ENCODE measurements at regions not wholly inside any gene's neighbourhood (a gene's known extent, or its start where the extent isn't known, plus 50 kb on each side); places are given as distances from the start of the nearest gene placed in this dataset.

DNA sequence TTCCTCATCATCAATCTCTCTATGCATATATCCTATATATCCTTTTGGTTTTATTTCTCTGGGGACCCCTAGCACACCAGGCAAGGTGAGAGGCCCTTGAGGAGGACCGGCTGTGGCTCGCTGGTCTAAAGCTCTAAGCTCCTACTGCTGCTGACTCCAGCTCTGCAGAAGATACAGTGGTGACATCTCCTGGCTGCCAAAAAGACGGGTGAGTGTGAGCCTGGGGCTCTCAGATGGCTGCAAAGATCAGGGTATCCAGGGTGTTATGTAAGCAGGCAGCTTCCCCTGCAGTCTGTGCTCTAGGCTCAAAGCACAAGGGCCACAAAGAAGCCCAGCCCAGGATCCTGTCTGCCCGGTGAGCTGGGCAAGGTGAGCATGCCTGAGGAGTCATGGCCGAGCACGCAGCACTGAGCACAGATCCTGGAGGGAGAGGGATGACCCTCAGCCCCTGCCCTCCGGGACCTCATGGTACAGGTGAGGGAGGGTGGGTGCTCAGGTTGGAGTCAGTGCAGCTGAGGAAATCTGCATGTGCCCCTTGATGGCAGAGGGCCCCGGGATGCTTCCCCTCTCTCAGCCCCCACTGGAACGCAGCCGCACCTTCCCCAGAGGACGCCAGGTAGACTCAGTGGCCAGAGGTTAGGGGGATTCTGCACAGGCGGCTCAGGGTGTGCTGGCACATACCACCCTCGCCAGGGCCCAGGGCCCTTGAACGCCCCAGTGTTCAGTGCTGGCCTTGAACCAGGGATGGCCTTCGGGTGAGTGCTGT lies 95.4 kb upstream of the INSIG1 start:
- no peaks in the 10 kb centered on the region for H3K27me3 ChIP-seq (ENCODE audit: control insufficient read depth in 2 of 2, insufficient read depth in 2 of 2, low read length in 2 of 2)
- DNase-seq (ENCODE audit: low read depth, low spot score) (no peak), FAIRE-seq (no peak)
- TF ChIP-seq GATA2 (IDR thresholded peaks at IDR 0.05; ENCODE audit: insufficient read depth, insufficient read length, low read depth, low read length) (no peak), POLR2A (IDR thresholded peaks at IDR 0.05; ENCODE audit: low read depth, low read length) (no peak)
- no peak overlapping the region for H3K4me3 ChIP-seq (replicated peaks in 1 of 3; ENCODE audit: insufficient read depth in 1 of 3, low read depth in 1 of 3, low read length in 3 of 3)
- H3K4me1 ChIP-seq (ENCODE audit: control insufficient read depth, extremely low read depth, insufficient read depth, low read length), result peaks cover 16% of the 10 kb centered on the region
- no peaks in the 10 kb centered on the region for H3K9me1 ChIP-seq (replicated peaks; ENCODE audit: control insufficient read depth, extremely low read depth, insufficient read depth, low read length)
- intact Hi-C loops (cut with micrococcal nuclease), result loop anchor here (10.0 kb wide), 1 partner anchor 603 kb away; no protein-coding TSS in a partner anchor
- ChIA-PET POLR2A (no interaction called here), CTCF (interaction anchor here (1.3 kb wide), 1 partner anchor 143 kb away, joined by 4 read pairs; no protein-coding TSS in a partner anchor)
- no peaks in the 10 kb centered on the region for H3K79me2 ChIP-seq (ENCODE audit: control insufficient read depth, insufficient read depth, low read length)
- H2AFZ ChIP-seq (ENCODE audit: low read depth, low read length), result no peak overlapping the region
- no peaks in the 10 kb centered on the region for H3K36me3 ChIP-seq (ENCODE audit: control insufficient read depth in 2 of 2, extremely low read depth in 1 of 2, insufficient read depth in 2 of 2, low read length in 2 of 2)
- H3K9ac ChIP-seq (replicated peaks; ENCODE audit: extremely low read depth, insufficient read depth, low read length), result no peak overlapping the region
- no peaks in the 10 kb centered on the region for H3K9me3 ChIP-seq (replicated peaks; ENCODE audit: control insufficient read depth, insufficient read depth, low read length)
- no peaks in the 10 kb centered on the region for H4K20me1 ChIP-seq (replicated peaks; ENCODE audit: control insufficient read depth, extremely low read depth, insufficient read depth, low read length)
- BruUV-seq (replicated peaks), result no TSS peak
- dilution Hi-C loops (cut with MboI; ENCODE audit: extremely low pct_ligation_motif_present, low sequenced_read_pairs), result no loop called here
- no peak overlapping the region for H3K4me2 ChIP-seq (ENCODE audit: insufficient read depth, low read length)
- H3K27ac ChIP-seq (ENCODE audit: insufficient read depth, low read depth, low read length), result no peak overlapping the region

GRCh38 chr7:155203059-155203881 lies 94.4 kb upstream of the INSIG1 start:
- no peaks in the 10 kb centered on the region for H3K9me1 ChIP-seq (replicated peaks; ENCODE audit: control insufficient read depth, extremely low read depth, insufficient read depth, low read length)
- TF ChIP-seq MYC (IDR thresholded peaks at IDR 0.05; ENCODE audit: low read depth, low read length), result no peak
- TF ChIP-seq POLR2AphosphoS5 (IDR thresholded peaks at IDR 0.05; ENCODE audit: insufficient read depth, low read depth, low read length), result no peak
- no peak for TF ChIP-seq GATA2 (IDR thresholded peaks at IDR 0.05; ENCODE audit: insufficient read depth, insufficient read length, low read depth, low read length)
- TF ChIP-seq JUN (IDR thresholded peaks at IDR 0.05; ENCODE audit: borderline replicate concordance, insufficient read depth, insufficient read length, low read depth), result no peak
- no peak for TF ChIP-seq EZH2 (IDR thresholded peaks at IDR 0.05; ENCODE audit: borderline replicate concordance, low read depth, low read length, severe bottlenecking)
- no peak for TF ChIP-seq MAX (IDR thresholded peaks at IDR 0.05; ENCODE audit: insufficient read depth, insufficient read length)
- no peak for TF ChIP-seq POLR2A (IDR thresholded peaks at IDR 0.05; ENCODE audit: low read depth, low read length)
- TF ChIP-seq, protein P1, sequence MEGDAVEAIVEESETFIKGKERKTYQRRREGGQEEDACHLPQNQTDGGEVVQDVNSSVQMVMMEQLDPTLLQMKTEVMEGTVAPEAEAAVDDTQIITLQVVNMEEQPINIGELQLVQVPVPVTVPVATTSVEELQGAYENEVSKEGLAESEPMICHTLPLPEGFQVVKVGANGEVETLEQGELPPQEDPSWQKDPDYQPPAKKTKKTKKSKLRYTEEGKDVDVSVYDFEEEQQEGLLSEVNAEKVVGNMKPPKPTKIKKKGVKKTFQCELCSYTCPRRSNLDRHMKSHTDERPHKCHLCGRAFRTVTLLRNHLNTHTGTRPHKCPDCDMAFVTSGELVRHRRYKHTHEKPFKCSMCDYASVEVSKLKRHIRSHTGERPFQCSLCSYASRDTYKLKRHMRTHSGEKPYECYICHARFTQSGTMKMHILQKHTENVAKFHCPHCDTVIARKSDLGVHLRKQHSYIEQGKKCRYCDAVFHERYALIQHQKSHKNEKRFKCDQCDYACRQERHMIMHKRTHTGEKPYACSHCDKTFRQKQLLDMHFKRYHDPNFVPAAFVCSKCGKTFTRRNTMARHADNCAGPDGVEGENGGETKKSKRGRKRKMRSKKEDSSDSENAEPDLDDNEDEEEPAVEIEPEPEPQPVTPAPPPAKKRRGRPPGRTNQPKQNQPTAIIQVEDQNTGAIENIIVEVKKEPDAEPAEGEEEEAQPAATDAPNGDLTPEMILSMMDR (IDR thresholded peaks at IDR 0.05; ENCODE audit: extremely low read depth in 1 of 2, insufficient read depth in 1 of 2, low read depth in 1 of 2, low read length in 2 of 2), result no peak
- no peak for TF ChIP-seq FOS (IDR thresholded peaks at IDR 0.05; ENCODE audit: borderline replicate concordance, insufficient read depth, low read length)
- H3K9me3 ChIP-seq (replicated peaks; ENCODE audit: control insufficient read depth, insufficient read depth, low read length), result no peaks in the 10 kb centered on the region
- peaks cover 18% of the 10 kb centered on the region for H3K4me1 ChIP-seq (ENCODE audit: control insufficient read depth, extremely low read depth, insufficient read depth, low read length)
- no peaks in the 10 kb centered on the region for H4K20me1 ChIP-seq (replicated peaks; ENCODE audit: control insufficient read depth, extremely low read depth, insufficient read depth, low read length)
- no peaks in the 10 kb centered on the region for H3K27me3 ChIP-seq (ENCODE audit: control insufficient read depth in 2 of 2, insufficient read depth in 2 of 2, low read length in 2 of 2)
- H2AFZ ChIP-seq (ENCODE audit: low read depth, low read length), result no peak overlapping the region
- dilution Hi-C loops (cut with MboI; ENCODE audit: extremely low pct_ligation_motif_present, low sequenced_read_pairs), result no loop called here
- no peak overlapping the region for H3K4me2 ChIP-seq (ENCODE audit: insufficient read depth, low read length)
- intact Hi-C loops (cut with micrococcal nuclease), result loop anchor here (10.0 kb wide), 1 partner anchor 602 kb away; no protein-coding TSS in a partner anchor
- H3K36me3 ChIP-seq (ENCODE audit: control insufficient read depth in 2 of 2, extremely low read depth in 1 of 2, insufficient read depth in 2 of 2, low read length in 2 of 2), result no peaks in the 10 kb centered on the region
- H3K79me2 ChIP-seq (ENCODE audit: control insufficient read depth, insufficient read depth, low read length), result no peaks in the 10 kb centered on the region
- POLR2A ChIA-PET, result interaction anchor here (0.9 kb wide), 1 partner anchor 94 kb away, joined by 3 read pairs; the partner anchor contains the start of gene INSIG1
- no peak for FAIRE-seq
- no peak overlapping the region for H3K27ac ChIP-seq (ENCODE audit: insufficient read depth, low read depth, low read length)
- no peak overlapping the region for H3K9ac ChIP-seq (replicated peaks; ENCODE audit: extremely low read depth, insufficient read depth, low read length)
- DNase-seq (ENCODE audit: low read depth, low spot score), result no peak
- no TSS peak for BruUV-seq (replicated peaks)
- CTCF ChIA-PET, result interaction anchor here (0.9 kb wide), 1 partner anchor 141 kb away, joined by 3 read pairs; no protein-coding TSS in a partner anchor
- no peak overlapping the region for H3K4me3 ChIP-seq (replicated peaks in 1 of 3; ENCODE audit: insufficient read depth in 1 of 3, low read depth in 1 of 3, low read length in 3 of 3)
